ENCODE measurements at regions not wholly inside any gene's neighbourhood (a gene's known extent, or its start where the extent isn't known, plus 50 kb on each side); places are given as distances from the start of the nearest gene placed in this dataset.

DNA sequence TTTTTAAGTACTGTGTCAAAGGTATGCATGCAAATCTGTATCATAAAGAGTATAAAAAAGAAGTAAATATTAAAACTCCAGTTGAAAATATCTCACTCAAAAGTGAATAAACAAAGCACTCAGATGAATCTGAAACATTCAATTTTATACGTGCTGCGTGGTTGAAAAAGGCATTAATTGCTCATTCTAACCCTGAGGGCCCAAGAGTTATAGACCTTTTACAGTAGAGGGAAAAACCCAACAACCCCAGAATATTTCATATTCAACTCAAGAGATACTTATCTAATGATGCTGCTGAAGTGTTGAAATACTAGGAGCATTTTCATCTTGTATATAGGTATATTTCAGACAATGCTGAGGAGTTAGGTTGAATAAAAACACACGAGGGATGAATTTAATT lies 862.8 kb upstream of the CITED2 start:
- Histone ChIP-seq H3K4me3 (ENCODE audit: low read length) (no peak overlapping the region), H3K27ac (ENCODE audit: low read depth, low read length) (no peak overlapping the region), H3K9me3 (ENCODE audit: control insufficient read depth, low read length) (peaks cover 4% of the 10 kb centered on the region), H3K36me3 (ENCODE audit: control insufficient read depth, insufficient read depth, low read length) (no peaks in the 10 kb centered on the region), H3K9ac (ENCODE audit: extremely low read depth, low read length, poor library complexity, severe bottlenecking) (no peak overlapping the region), H3K4me1 (ENCODE audit: control insufficient read depth, insufficient read depth, low read length) (no peaks in the 10 kb centered on the region), H3K27me3 (ENCODE audit: control insufficient read depth, insufficient read depth, low read length, poor library complexity, severe bottlenecking) (no peaks in the 10 kb centered on the region)
- H3K27ac Mint-ChIP-seq: no peak overlapping the region
- no peaks in the 10 kb centered on the region for H3K4me1 Mint-ChIP-seq
- WGBS, 2 experiments (ENCODE audit: insufficient coverage in 1 of 2, insufficient read length in 1 of 2): 92% methylated on average over 2 of the region's 3 CpGs; no CpG with 5 or more reads in 1 of the 2 experiments
- TF ChIP-seq, protein P1, sequence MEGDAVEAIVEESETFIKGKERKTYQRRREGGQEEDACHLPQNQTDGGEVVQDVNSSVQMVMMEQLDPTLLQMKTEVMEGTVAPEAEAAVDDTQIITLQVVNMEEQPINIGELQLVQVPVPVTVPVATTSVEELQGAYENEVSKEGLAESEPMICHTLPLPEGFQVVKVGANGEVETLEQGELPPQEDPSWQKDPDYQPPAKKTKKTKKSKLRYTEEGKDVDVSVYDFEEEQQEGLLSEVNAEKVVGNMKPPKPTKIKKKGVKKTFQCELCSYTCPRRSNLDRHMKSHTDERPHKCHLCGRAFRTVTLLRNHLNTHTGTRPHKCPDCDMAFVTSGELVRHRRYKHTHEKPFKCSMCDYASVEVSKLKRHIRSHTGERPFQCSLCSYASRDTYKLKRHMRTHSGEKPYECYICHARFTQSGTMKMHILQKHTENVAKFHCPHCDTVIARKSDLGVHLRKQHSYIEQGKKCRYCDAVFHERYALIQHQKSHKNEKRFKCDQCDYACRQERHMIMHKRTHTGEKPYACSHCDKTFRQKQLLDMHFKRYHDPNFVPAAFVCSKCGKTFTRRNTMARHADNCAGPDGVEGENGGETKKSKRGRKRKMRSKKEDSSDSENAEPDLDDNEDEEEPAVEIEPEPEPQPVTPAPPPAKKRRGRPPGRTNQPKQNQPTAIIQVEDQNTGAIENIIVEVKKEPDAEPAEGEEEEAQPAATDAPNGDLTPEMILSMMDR (conservative IDR thresholded peaks at IDR 0.05): no peak
- H3K27me3 Mint-ChIP-seq (ENCODE audit: insufficient read depth): no peaks in the 10 kb centered on the region
- peaks cover 28% of the 10 kb centered on the region for H3K9me3 Mint-ChIP-seq
- H3K36me3 Mint-ChIP-seq (ENCODE audit: low read depth): no peaks in the 10 kb centered on the region
- DNase-seq: no peak
- H3K4me3 Mint-ChIP-seq: no peak overlapping the region

DNA sequence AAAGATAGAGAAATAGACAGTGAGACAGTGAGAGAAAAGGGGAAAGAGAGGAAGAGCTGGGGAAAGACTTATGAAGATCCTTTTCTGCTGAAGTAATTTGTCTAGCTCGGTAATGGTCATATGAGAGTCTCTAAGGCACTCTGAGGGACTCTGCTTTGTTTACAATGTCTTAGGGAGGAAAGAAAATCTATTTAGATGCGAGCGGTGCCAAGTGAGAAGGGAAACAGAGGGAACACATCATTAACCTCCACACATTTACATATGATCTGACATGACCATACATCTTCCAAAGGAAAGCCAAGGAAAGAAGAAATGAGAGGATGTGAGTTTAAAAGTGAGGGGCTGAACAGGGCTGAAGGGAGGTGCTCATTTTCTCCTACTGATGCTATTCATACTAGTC lies 862.3 kb upstream of the CITED2 start:
- H3K27me3 ChIP-seq (ENCODE audit: control insufficient read depth, insufficient read depth, low read length, poor library complexity, severe bottlenecking): no peaks in the 10 kb centered on the region

DNA sequence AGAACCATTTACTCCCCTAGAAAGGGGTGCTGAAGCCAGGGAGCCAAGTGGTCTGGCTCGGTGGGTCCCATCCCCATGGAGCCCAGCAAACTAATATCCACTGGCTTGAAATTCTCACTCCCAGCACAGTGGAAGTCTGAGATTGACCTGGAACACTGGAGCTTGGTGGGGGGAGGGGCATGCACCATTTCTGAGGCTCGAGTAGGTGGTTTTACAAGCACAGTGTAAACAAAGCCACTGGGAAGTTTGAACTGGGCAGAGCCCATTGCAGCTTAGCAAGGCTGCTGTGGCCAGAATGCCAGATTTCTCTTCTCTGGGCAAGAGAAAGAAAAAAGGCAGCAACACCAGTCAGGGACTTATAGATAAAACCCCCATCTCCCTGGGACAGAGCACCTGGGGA lies 855.8 kb upstream of the CITED2 start:
- 50 to 87% methylated on average over 1 to 2 of the region's 2 CpGs for WGBS, 2 experiments (ENCODE audit: insufficient coverage in 1 of 2, insufficient read length in 1 of 2)

More for the DNA sequence above, 862.3 kb upstream of the CITED2 start:
- Mint-ChIP-seq H3K4me3 (no peak overlapping the region), H3K4me1 (no peaks in the 10 kb centered on the region), H3K27ac (no peak overlapping the region), H3K36me3 (ENCODE audit: low read depth) (no peaks in the 10 kb centered on the region), H3K9me3 (peaks cover 33% of the 10 kb centered on the region), H3K27me3 (ENCODE audit: insufficient read depth) (no peaks in the 10 kb centered on the region)
- Histone ChIP-seq H3K27ac (ENCODE audit: low read depth, low read length) (no peak overlapping the region), H3K36me3 (ENCODE audit: control insufficient read depth, insufficient read depth, low read length) (no peaks in the 10 kb centered on the region), H3K9me3 (ENCODE audit: control insufficient read depth, low read length) (peaks cover 4% of the 10 kb centered on the region), H3K9ac (ENCODE audit: extremely low read depth, low read length, poor library complexity, severe bottlenecking) (no peak overlapping the region), H3K4me3 (ENCODE audit: low read length) (no peak overlapping the region), H3K4me1 (ENCODE audit: control insufficient read depth, insufficient read depth, low read length) (no peaks in the 10 kb centered on the region)
- 67 to 81% methylated on average over 1 of the region's 3 CpGs for WGBS, 2 experiments (ENCODE audit: insufficient coverage in 1 of 2, insufficient read length in 1 of 2)
- no peak for DNase-seq
- TF ChIP-seq, protein P1 (conservative IDR thresholded peaks at IDR 0.05): no peak

More for the DNA sequence above, 855.8 kb upstream of the CITED2 start:
- H3K27me3 ChIP-seq (ENCODE audit: control insufficient read depth, insufficient read depth, low read length, poor library complexity, severe bottlenecking): no peaks in the 10 kb centered on the region
- no peak overlapping the region for H3K27ac Mint-ChIP-seq
- no peaks in the 10 kb centered on the region for H3K4me1 Mint-ChIP-seq
- H3K9me3 ChIP-seq (ENCODE audit: control insufficient read depth, low read length): peaks cover 4% of the 10 kb centered on the region
- H3K27me3 Mint-ChIP-seq (ENCODE audit: insufficient read depth): no peaks in the 10 kb centered on the region
- H3K4me3 ChIP-seq (ENCODE audit: low read length): no peak overlapping the region
- peaks cover 40% of the 10 kb centered on the region for H3K9me3 Mint-ChIP-seq
- H3K4me1 ChIP-seq (ENCODE audit: control insufficient read depth, insufficient read depth, low read length): no peaks in the 10 kb centered on the region
- no peak for DNase-seq
- H3K9ac ChIP-seq (ENCODE audit: extremely low read depth, low read length, poor library complexity, severe bottlenecking): no peak overlapping the region
- H3K4me3 Mint-ChIP-seq: no peak overlapping the region
- TF ChIP-seq, protein P1 (conservative IDR thresholded peaks at IDR 0.05): no peak
- no peaks in the 10 kb centered on the region for H3K36me3 ChIP-seq (ENCODE audit: control insufficient read depth, insufficient read depth, low read length)
- no peak overlapping the region for H3K27ac ChIP-seq (ENCODE audit: low read depth, low read length)
- H3K36me3 Mint-ChIP-seq (ENCODE audit: low read depth): no peaks in the 10 kb centered on the region

All from endodermal cell (in vitro differentiated cells).